T-helper 2 cell treated with Interferon-gamma antibody and Interleukin-4, amounts not matched to agents 5 μg/mL and 100 μg/mL, for 36 hours (primary cell): ENCODE measurements at regions not wholly inside any gene's neighbourhood (a gene's known extent, or its start where the extent isn't known, plus 50 kb on each side); places are given as distances from the start of the nearest gene placed in this dataset.

Experiments
- DNase-seq: peaks from one replicate; pipeline ENCODE4 v3.0.0; 2021; ENCODE audit warnings: low spot score
- H3K27ac Mint-ChIP-seq: one replicate; pipeline ENCODE4 v1.8.0; 2021; ENCODE audit warnings: mild to moderate bottlenecking, mixed read lengths
- H3K27me3 Mint-ChIP-seq: one replicate; pipeline ENCODE4 v1.8.0; 2021; ENCODE audit warnings: low read depth, mixed read lengths
- H3K36me3 Mint-ChIP-seq: one replicate; pipeline ENCODE4 v1.8.0; 2021; ENCODE audit warnings: low read depth, mixed read lengths
- H3K4me1 Mint-ChIP-seq: one replicate; pipeline ENCODE4 v1.8.0; 2021; ENCODE audit warnings: low read depth, mixed read lengths
- H3K4me3 Mint-ChIP-seq: one replicate; pipeline ENCODE4 v1.8.0; 2022; ENCODE audit warnings: mild to moderate bottlenecking, moderate library complexity, mixed read lengths
- H3K9me3 Mint-ChIP-seq: one replicate; pipeline ENCODE4 v1.8.0; 2021; ENCODE audit warnings: mixed read lengths

GRCh38 chr1:87902830-87903229 lies 574.1 kb downstream of the LMO4 start:
- Mint-ChIP-seq H3K4me1 (no peaks in the 10 kb centered on the region), H3K4me3 (no peak overlapping the region), H3K9me3 (no peaks in the 10 kb centered on the region), H3K27ac (no peak overlapping the region), H3K27me3 (peaks cover 7% of the 10 kb centered on the region), H3K36me3 (no peaks in the 10 kb centered on the region)
- no peak for DNase-seq

GRCh38 chr1:87903242-87903641 lies 574.6 kb downstream of the LMO4 start:
- Mint-ChIP-seq H3K4me3 (no peak overlapping the region), H3K36me3 (no peaks in the 10 kb centered on the region), H3K9me3 (no peaks in the 10 kb centered on the region), H3K27ac (no peak overlapping the region), H3K27me3 (peaks cover 7% of the 10 kb centered on the region), H3K4me1 (no peaks in the 10 kb centered on the region)
- DNase-seq: no peak

- Mint-ChIP-seq H3K4me3 (no peak overlapping the region), H3K27me3 (peaks cover 7% of the 10 kb centered on the region)
Observed at GRCh38 chr1:87904651-87905050, 576.0 kb downstream of the LMO4 start.

GRCh38 chr1:87905651-87906050 lies 577.0 kb downstream of the LMO4 start:
- H3K4me1 Mint-ChIP-seq: no peaks in the 10 kb centered on the region
- H3K4me3 Mint-ChIP-seq: no peak overlapping the region
- peaks cover 7% of the 10 kb centered on the region for H3K27me3 Mint-ChIP-seq
- H3K27ac Mint-ChIP-seq: no peak overlapping the region
- no peak for DNase-seq
- no peaks in the 10 kb centered on the region for H3K36me3 Mint-ChIP-seq
- no peaks in the 10 kb centered on the region for H3K9me3 Mint-ChIP-seq

More at GRCh38 chr1:87904651-87905050, 576.0 kb downstream of the LMO4 start:
- H3K9me3 Mint-ChIP-seq: no peaks in the 10 kb centered on the region
- no peaks in the 10 kb centered on the region for H3K36me3 Mint-ChIP-seq
- no peak overlapping the region for H3K27ac Mint-ChIP-seq
- DNase-seq: no peak
- no peaks in the 10 kb centered on the region for H3K4me1 Mint-ChIP-seq

GRCh38 chr1:87906078-87906477 lies 577.4 kb downstream of the LMO4 start:
- H3K4me1 Mint-ChIP-seq: no peaks in the 10 kb centered on the region
- H3K36me3 Mint-ChIP-seq: no peaks in the 10 kb centered on the region
- no peak overlapping the region for H3K4me3 Mint-ChIP-seq
- DNase-seq: no peak
- no peaks in the 10 kb centered on the region for H3K9me3 Mint-ChIP-seq
- H3K27me3 Mint-ChIP-seq: peaks cover 7% of the 10 kb centered on the region
- no peak overlapping the region for H3K27ac Mint-ChIP-seq

GRCh38 chr1:87913361-87913760 lies 584.7 kb downstream of the LMO4 start:
- peaks cover 13% of the 10 kb centered on the region for H3K9me3 Mint-ChIP-seq
- H3K27me3 Mint-ChIP-seq: no peaks in the 10 kb centered on the region
- no peaks in the 10 kb centered on the region for H3K4me1 Mint-ChIP-seq
- DNase-seq: no peak
- no peaks in the 10 kb centered on the region for H3K36me3 Mint-ChIP-seq
- no peak overlapping the region for H3K4me3 Mint-ChIP-seq
- H3K27ac Mint-ChIP-seq: no peak overlapping the region

- Mint-ChIP-seq H3K4me1 (no peaks in the 10 kb centered on the region), H3K9me3 (peaks cover 13% of the 10 kb centered on the region), H3K27me3 (no peaks in the 10 kb centered on the region), H3K36me3 (no peaks in the 10 kb centered on the region), H3K27ac (no peak overlapping the region), H3K4me3 (no peak overlapping the region)
- DNase-seq: no peak
Observed at GRCh38 chr1:87914396-87914795, 585.7 kb downstream of the LMO4 start.

- Mint-ChIP-seq H3K4me3 (no peak overlapping the region), H3K36me3 (no peaks in the 10 kb centered on the region), H3K27ac (no peak overlapping the region), H3K27me3 (no peaks in the 10 kb centered on the region), H3K4me1 (no peaks in the 10 kb centered on the region), H3K9me3 (peaks cover 13% of the 10 kb centered on the region)
- no peak for DNase-seq
Observed at GRCh38 chr1:87915771-87916170, 587.1 kb downstream of the LMO4 start.

GRCh38 chr1:87916965-87917364 lies 588.3 kb downstream of the LMO4 start:
- Mint-ChIP-seq H3K36me3 (no peaks in the 10 kb centered on the region), H3K4me1 (no peaks in the 10 kb centered on the region), H3K27ac (no peak overlapping the region), H3K9me3 (peaks cover 13% of the 10 kb centered on the region), H3K27me3 (no peaks in the 10 kb centered on the region), H3K4me3 (no peak overlapping the region)
- DNase-seq: no peak

GRCh38 chr1:87918398-87918797 lies 589.7 kb downstream of the LMO4 start:
- Mint-ChIP-seq H3K9me3 (peaks cover 7% of the 10 kb centered on the region), H3K4me3 (no peak overlapping the region), H3K27me3 (no peaks in the 10 kb centered on the region), H3K4me1 (no peaks in the 10 kb centered on the region), H3K27ac (no peak overlapping the region), H3K36me3 (no peaks in the 10 kb centered on the region)
- DNase-seq: no peak

- Mint-ChIP-seq H3K9me3 (no peaks in the 10 kb centered on the region), H3K27ac (no peak overlapping the region), H3K36me3 (no peaks in the 10 kb centered on the region), H3K4me3 (no peak overlapping the region), H3K27me3 (no peaks in the 10 kb centered on the region), H3K4me1 (no peaks in the 10 kb centered on the region)
- no peak for DNase-seq
Observed at GRCh38 chr1:87922885-87923284, 594.2 kb downstream of the LMO4 start.

- Mint-ChIP-seq H3K27ac (no peak overlapping the region), H3K36me3 (no peaks in the 10 kb centered on the region), H3K4me1 (no peaks in the 10 kb centered on the region), H3K4me3 (no peak overlapping the region), H3K27me3 (no peaks in the 10 kb centered on the region), H3K9me3 (peaks cover 5% of the 10 kb centered on the region)
- DNase-seq: no peak
Observed at GRCh38 chr1:87926131-87926830, 597.6 kb downstream of the LMO4 start.

- Mint-ChIP-seq H3K27me3 (no peaks in the 10 kb centered on the region), H3K4me1 (no peaks in the 10 kb centered on the region), H3K4me3 (no peak overlapping the region), H3K27ac (no peak overlapping the region), H3K36me3 (no peaks in the 10 kb centered on the region), H3K9me3 (peaks cover 9% of the 10 kb centered on the region)
- DNase-seq: no peak
Observed at GRCh38 chr1:87926921-87927320, 598.2 kb downstream of the LMO4 start.

GRCh38 chr1:87927391-87928280 lies 599.0 kb downstream of the LMO4 start:
- H3K9me3 Mint-ChIP-seq: peaks cover 9% of the 10 kb centered on the region
- no peaks in the 10 kb centered on the region for H3K27me3 Mint-ChIP-seq
- H3K36me3 Mint-ChIP-seq: no peaks in the 10 kb centered on the region
- H3K27ac Mint-ChIP-seq: no peak overlapping the region
- no peak for DNase-seq
- H3K4me3 Mint-ChIP-seq: no peak overlapping the region
- H3K4me1 Mint-ChIP-seq: no peaks in the 10 kb centered on the region
